Large intestine (tissue), 3 donors: ENCODE measurements at regions not wholly inside any gene's neighbourhood (a gene's known extent, or its start where the extent isn't known, plus 50 kb on each side); places are given as distances from the start of the nearest gene placed in this dataset.

Experiments used
- DNase-seq, 2 donors: peaks; one replicate each; pipeline versions ENCODE4 v3.0.0 to v3.0.0-alpha.2; 2013
- H3K27ac ChIP-seq: one replicate; pipeline ENCODE4 v1.5.1; 2013; ENCODE audit warnings: low read length
- H3K27me3 ChIP-seq: 2 replicates; pipeline ENCODE4 v1.6.1; 2013; ENCODE audit warnings: low read length; ENCODE audit not compliant: control insufficient read depth, insufficient read depth
- H3K36me3 ChIP-seq: 2 replicates; pipeline ENCODE4 v1.6.1; 2013; ENCODE audit warnings: low read length; ENCODE audit not compliant: control insufficient read depth, insufficient read depth
- H3K4me1 ChIP-seq: one replicate; pipeline ENCODE4 v1.6.1; 2013; ENCODE audit warnings: low read length; ENCODE audit not compliant: control insufficient read depth, insufficient read depth
- H3K4me3 ChIP-seq: one replicate; pipeline ENCODE4 v1.5.1; 2013; ENCODE audit warnings: low read length
- H3K9me3 ChIP-seq: one replicate; pipeline ENCODE4 v1.6.1; 2013; ENCODE audit warnings: mild to moderate bottlenecking, low read depth, low read length, moderate library complexity; ENCODE audit not compliant: control insufficient read depth
- WGBS: methylation state at CpG from one replicate; pipeline ENCODE4 v1.1.5; 2013; ENCODE audit warnings: low lambda C conversion rate; ENCODE audit not compliant: insufficient coverage; 5-methylcytosine and 5-hydroxymethylcytosine counted together

DNA sequence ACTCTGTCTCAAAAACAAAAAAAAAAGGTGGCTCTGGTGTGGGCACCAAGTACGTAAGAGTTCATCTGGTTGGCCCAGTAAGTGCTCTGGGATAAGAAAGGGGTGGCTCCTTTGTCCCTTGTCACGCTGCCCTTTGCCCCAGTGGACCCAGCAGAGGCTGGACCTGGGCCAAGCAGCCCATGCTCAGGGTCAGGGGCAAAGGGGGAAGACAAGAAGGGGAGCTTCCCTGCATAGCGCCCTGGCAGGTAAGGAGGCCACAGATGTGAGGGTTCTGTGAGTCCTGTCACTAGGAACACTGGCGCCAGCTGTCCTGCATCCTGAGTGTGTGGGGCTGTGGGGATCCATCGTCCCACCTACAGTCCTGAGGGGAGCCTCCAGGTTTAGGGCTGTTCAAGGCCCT lies 65.3 kb downstream of the GADD45G start:
- H3K27ac ChIP-seq: peak overlapping the region; percentile 80
- no CpG with 5 or more reads among the region's 5 CpGs for WGBS
- no peak overlapping the region for H3K4me3 ChIP-seq
- no peaks in the 10 kb centered on the region for H3K27me3 ChIP-seq
- H3K4me1 ChIP-seq: peaks cover 44% of the 10 kb centered on the region
- DNase-seq: peak; percentile 54 to 83
- no peaks in the 10 kb centered on the region for H3K36me3 ChIP-seq
- H3K9me3 ChIP-seq: no peaks in the 10 kb centered on the region

DNA sequence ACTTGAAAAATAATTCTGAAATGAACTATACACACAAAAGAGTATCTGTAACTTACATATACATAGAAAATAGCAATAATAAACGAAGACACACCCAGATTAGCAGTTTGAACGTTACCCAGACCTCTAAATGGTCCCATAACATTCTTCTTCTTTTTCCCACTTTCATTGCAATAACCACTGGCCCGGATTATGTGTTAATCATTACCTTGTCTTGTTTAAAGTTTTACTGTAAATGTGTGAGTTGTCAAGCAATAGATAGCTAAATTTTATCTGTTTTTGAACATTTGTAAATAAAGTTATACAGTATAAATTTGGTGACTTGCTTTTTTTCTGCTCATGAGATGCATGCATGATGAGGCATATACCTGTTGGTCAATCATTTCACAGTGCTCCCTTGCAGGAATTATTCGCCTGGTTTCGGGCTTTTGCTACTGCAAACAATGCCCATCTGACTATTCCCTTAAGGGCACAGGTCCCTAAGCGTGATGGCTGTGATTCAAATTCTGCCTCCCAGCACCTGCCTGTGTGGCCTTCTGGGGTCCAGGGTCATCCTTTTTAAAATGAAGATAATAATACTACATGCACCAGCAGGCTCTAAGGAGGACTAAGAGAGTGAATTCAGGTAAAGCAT lies 66.1 kb downstream of the GADD45G start:
- no peak overlapping the region for H3K4me3 ChIP-seq
- no peaks in the 10 kb centered on the region for H3K27me3 ChIP-seq
- WGBS: 24% methylated on average over 3 of the region's 6 CpGs
- H3K4me1 ChIP-seq: peaks cover 50% of the 10 kb centered on the region
- peak overlapping the region; percentile 80 for H3K27ac ChIP-seq
- no peaks in the 10 kb centered on the region for H3K9me3 ChIP-seq
- H3K36me3 ChIP-seq: no peaks in the 10 kb centered on the region
- peak in 1 of 2 donors; percentile 81 for DNase-seq

DNA sequence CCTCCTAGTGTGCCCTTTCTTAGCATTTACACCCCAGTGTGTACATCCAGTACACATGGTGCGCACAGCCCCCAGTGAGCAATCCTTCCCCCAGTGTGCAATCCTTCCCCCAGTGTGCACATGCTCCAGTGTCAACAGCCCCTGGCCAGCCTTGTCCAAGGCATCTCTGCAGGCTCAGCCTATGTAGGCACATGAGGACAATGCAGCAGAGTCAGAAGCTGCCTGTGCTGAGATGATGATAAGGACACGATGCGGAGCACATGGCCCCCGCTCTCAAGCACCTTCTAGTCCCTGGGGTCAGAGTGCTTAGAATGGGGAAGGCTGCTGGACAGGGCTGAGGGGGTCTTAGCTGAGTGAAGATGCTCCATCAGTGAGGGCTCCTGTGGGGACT lies 69.8 kb downstream of the GADD45G start:
- H3K4me1 ChIP-seq: peaks cover 31% of the 10 kb centered on the region
- H3K27ac ChIP-seq: no peak overlapping the region
- no peak for DNase-seq
- WGBS: no CpG with 5 or more reads among the region's 4 CpGs
- H3K27me3 ChIP-seq: no peaks in the 10 kb centered on the region
- no peaks in the 10 kb centered on the region for H3K36me3 ChIP-seq
- H3K9me3 ChIP-seq: no peaks in the 10 kb centered on the region
- H3K4me3 ChIP-seq: no peak overlapping the region

DNA sequence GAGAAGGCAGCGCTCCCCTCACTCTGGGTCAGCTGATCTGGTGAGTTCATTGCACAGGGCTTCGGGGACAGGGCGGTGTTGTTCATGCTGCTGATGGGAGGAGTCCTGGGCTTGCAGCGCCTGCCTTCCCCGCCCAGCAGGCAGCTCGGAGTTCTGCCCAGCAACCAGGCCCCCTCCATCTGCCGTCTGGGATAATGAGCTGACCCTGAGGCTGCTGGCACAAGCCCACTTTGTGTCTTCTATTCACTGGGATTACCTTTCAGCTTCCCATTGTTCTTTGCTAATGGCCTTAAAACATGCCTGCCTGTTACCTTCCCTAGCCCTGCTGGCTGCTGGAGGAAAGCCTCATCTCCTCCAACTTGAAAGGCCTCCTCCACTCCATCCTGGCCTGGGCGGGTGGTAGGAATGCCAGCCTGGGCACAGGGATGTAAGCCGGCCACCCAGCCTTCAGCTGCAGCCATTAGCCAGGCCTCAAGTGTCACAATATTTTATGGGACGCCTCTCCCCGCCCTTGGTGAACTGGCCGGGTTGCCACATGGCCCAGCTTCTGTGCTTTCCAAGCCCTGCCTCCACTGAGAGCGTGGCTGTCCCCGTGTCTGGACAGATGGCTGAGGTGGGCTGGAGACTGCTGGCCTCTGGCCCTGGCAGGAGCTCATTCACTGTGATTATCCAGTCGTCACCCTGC lies 70.4 kb downstream of the GADD45G start:
- Histone ChIP-seq H3K9me3 (no peaks in the 10 kb centered on the region), H3K27me3 (no peaks in the 10 kb centered on the region), H3K4me1 (peaks cover 26% of the 10 kb centered on the region), H3K27ac (peak overlapping the region; percentile 28), H3K4me3 (no peak overlapping the region), H3K36me3 (no peaks in the 10 kb centered on the region)
- peak; percentile 65 to 78 for DNase-seq
- no CpG with 5 or more reads among the region's 15 CpGs for WGBS

DNA sequence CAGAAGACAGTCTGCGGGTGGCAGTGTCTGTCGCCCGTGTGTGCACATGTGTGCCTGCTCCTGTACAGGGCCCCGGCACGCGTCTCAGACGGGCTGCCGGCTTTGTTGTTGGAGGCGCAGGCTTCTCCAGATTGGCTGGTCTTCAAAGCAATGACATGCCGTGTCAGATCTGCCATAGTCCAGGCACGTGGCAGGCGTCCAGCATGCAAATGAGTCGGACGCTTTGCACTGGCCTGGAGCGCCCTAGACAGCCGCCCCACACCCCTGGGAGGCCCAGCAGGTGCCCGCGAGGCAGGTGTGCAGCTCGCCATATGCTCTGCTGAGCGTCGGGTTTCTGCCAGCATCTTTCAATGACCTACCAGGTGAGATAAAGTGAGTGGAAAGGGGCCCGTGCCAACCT lies 71.5 kb downstream of the GADD45G start:
- Histone ChIP-seq H3K27me3 (no peaks in the 10 kb centered on the region), H3K9me3 (peaks cover 4% of the 10 kb centered on the region), H3K4me3 (no peak overlapping the region), H3K27ac (no peak overlapping the region), H3K4me1 (peaks cover 19% of the 10 kb centered on the region), H3K36me3 (no peaks in the 10 kb centered on the region)
- no peak for DNase-seq
- no CpG with 5 or more reads among the region's 22 CpGs for WGBS

DNA sequence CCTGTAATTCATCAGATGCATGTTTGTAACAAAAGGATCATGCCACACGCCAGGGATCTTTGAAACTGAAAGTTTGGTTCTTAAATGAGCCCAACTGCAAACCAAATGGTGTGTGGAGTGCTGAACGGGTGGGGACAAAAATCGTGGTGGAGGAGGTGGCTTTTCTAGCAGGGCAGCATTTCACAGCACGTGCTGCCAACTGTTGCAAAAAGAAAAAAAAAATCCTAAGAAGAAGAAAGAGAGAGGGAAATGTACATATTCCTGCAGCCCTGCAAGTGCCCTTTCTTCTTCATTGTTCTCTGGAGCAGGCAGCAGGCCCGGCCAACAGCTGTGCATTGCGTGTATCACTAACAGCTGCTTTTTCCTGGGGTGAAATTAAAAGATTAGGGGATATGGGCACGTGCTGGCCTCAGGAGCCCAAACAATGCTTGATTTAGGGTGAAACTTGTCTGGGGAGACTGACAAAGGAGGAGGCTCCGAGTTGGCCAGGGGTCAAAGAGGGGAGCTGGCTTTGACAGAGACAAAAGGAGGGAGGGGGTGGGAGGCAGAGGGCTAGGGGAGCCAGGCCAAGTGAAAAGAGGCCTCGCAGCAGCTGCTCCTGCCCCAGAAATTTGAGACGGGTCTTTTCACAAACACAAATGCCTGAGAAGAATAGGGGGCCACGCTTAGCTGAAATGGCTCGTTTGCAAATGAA lies 73.0 kb downstream of the GADD45G start:
- Histone ChIP-seq H3K9me3 (peaks cover 4% of the 10 kb centered on the region), H3K4me1 (peaks cover 19% of the 10 kb centered on the region), H3K4me3 (no peak overlapping the region), H3K27ac (peak overlapping the region; percentile 6), H3K36me3 (no peaks in the 10 kb centered on the region), H3K27me3 (no peaks in the 10 kb centered on the region)
- WGBS: 53% methylated on average over 3 of the region's 12 CpGs
- DNase-seq: no peak

DNA sequence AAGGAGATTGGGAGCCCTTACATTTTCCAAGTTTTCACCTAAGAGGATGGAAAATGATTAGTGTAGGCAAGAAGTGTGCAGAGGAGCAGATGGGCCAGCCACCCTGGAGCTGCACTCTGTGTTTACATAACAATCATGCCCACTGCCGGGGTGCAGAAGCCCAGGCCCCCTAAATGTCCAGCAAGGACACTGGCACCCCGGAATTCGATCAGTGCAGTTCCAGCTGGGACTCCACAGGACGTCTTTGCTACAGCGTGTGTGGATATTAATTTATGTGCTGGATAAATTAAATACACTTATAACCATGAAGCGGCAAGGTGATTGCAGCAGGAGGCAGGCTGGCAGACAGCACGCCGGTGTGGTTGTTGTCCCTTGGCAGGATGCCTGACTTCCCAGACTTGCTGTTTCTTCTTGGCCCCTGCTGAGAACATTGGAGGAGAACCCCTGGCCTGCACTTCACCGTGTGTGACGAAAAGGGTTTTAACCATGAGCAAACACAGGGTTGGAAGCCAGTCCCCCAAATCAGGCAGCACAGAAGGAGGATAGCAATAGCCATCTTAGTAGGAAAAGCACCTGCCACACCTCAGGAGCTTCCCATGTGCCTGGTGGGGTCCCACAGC lies 73.7 kb downstream of the GADD45G start:
- H3K36me3 ChIP-seq: no peaks in the 10 kb centered on the region
- WGBS: no CpG with 5 or more reads among the region's 10 CpGs
- H3K27me3 ChIP-seq: no peaks in the 10 kb centered on the region
- DNase-seq: no peak
- H3K4me1 ChIP-seq: peaks cover 19% of the 10 kb centered on the region
- H3K4me3 ChIP-seq: no peak overlapping the region
- H3K27ac ChIP-seq: peak overlapping the region; percentile 6
- peaks cover 4% of the 10 kb centered on the region for H3K9me3 ChIP-seq

DNA sequence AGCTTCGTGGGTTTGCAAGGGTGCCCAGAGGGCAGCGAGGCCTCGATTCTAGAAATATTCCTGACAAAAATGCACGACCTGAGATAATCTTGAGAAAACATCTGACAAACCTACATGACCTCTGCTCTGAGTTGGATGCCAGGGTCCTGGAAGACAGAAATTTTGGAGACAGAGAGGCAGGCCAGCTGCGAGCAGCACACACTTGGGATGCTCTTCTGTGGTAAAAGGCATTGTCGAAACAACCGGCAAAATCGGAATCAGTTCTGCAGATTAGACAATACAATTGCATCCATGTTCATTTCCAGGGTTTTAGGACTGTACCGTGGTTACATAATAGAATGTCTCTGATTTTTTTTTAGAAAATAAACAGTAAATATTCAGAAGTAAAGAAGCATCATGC lies 74.2 kb downstream of the GADD45G start:
- Histone ChIP-seq H3K27me3 (no peaks in the 10 kb centered on the region), H3K36me3 (no peaks in the 10 kb centered on the region), H3K4me1 (peaks cover 19% of the 10 kb centered on the region), H3K27ac (no peak overlapping the region), H3K9me3 (peaks cover 4% of the 10 kb centered on the region), H3K4me3 (no peak overlapping the region)
- no peak for DNase-seq
- 100% methylated on average over 2 of the region's 9 CpGs for WGBS

DNA sequence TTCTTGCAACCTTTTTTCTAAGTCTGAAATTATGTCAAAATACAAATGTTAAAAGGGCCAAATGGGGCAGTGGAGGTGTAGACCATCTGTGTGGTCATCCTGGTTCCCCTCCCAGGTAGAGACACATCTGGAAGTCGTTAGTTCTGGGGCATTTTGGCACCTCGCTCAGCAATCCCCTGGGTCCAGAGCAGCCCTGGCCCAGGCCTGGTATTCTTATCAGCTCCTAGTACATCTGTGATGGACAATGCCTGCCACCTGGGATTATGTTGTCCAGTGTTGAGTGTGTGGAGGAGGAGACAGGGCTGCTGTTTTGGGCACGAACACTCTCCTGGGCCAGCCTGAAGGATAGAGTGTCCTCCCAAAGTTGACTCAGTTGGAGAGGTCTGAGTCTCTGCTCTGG lies 74.8 kb downstream of the GADD45G start:
- WGBS: no CpG with 5 or more reads among the region's 3 CpGs
- Histone ChIP-seq H3K36me3 (no peaks in the 10 kb centered on the region), H3K4me1 (peaks cover 21% of the 10 kb centered on the region), H3K9me3 (peaks cover 4% of the 10 kb centered on the region), H3K4me3 (no peak overlapping the region), H3K27me3 (no peaks in the 10 kb centered on the region), H3K27ac (no peak overlapping the region)
- DNase-seq: no peak
